ENCODE measurements at regions not wholly inside any gene's neighbourhood (a gene's known extent, or its start where the extent isn't known, plus 50 kb on each side); places are given as distances from the start of the nearest gene placed in this dataset.

GRCh38 chr5:42277293-42277692 lies 145.9 kb upstream of the GHR start:
- Histone ChIP-seq H3K9ac (ENCODE audit: extremely low read depth, insufficient read length, low read length) (no peak overlapping the region), H3K23me2 (ENCODE audit: insufficient read length, low read depth, low read length, poor library complexity, severe bottlenecking) (no peaks in the 10 kb centered on the region), H3K27me3 (ENCODE audit: insufficient read depth, low read length) (no peaks in the 10 kb centered on the region), H4K5ac (ENCODE audit: insufficient read length, low read depth, low read length) (no peak overlapping the region), H3K4ac (ENCODE audit: low read depth, low read length) (no peak overlapping the region), H2BK5ac (ENCODE audit: insufficient read length, low read length) (no peak overlapping the region), H2BK120ac (ENCODE audit: low read depth, low read length, poor library complexity, severe bottlenecking) (no peak overlapping the region), H2BK20ac (ENCODE audit: low read depth, low read length, poor library complexity, severe bottlenecking) (no peak overlapping the region), H4K91ac (ENCODE audit: insufficient read length, low read depth, low read length) (no peak overlapping the region), H3K4me2 (ENCODE audit: insufficient read depth, insufficient read length, low read length) (no peak overlapping the region), H2BK12ac (ENCODE audit: insufficient read length, low read depth, low read length) (no peak overlapping the region), H3K14ac (ENCODE audit: insufficient read depth, low read length) (no peak overlapping the region), H4K20me1 (ENCODE audit: control insufficient read depth, insufficient read depth, insufficient read length) (no peaks in the 10 kb centered on the region), H3T11ph (ENCODE audit: low read length) (no peak overlapping the region), H3K79me1 (ENCODE audit: insufficient read depth, low read depth, low read length, poor library complexity, severe bottlenecking) (no peaks in the 10 kb centered on the region), H2AK5ac (ENCODE audit: insufficient read length, low read length) (no peak overlapping the region), H3K18ac (ENCODE audit: insufficient read length, low read depth, low read length) (no peak overlapping the region), H3K27ac (ENCODE audit: insufficient read length, low read depth, low read length) (no peak overlapping the region), H2BK15ac (ENCODE audit: low read depth, low read length) (no peak overlapping the region), H3K23ac (ENCODE audit: insufficient read length, low read depth, low read length) (no peak overlapping the region), H3K79me2 (ENCODE audit: insufficient read depth, low read length) (no peaks in the 10 kb centered on the region), H4K8ac (replicated peaks; ENCODE audit: insufficient read length, low read depth, low read length) (no peak overlapping the region), H3K56ac (ENCODE audit: insufficient read length, low read depth, low read length) (no peak overlapping the region), H3K4me1 (ENCODE audit: insufficient read depth, low read length) (peaks cover 3% of the 10 kb centered on the region; the same call in 1 of the 2 replicates), H3K9me3 (ENCODE audit: control insufficient read depth, low read depth, low read length) (no peaks in the 10 kb centered on the region), H2AFZ (ENCODE audit: low read length) (no peak overlapping the region)
- no peak for TF ChIP-seq CTCF (conservative IDR thresholded peaks at IDR 0.05)
- no peak overlapping the region; a peak in 1 of 7 replicates for H3K27ac Mint-ChIP-seq
- DNase-seq, result no peak
- H3K4me3 Mint-ChIP-seq, result no peak overlapping the region
- peaks cover 4 to 5% of the 10 kb centered on the region in 2 experiments; a peak in 3 of 4 replicates for H3K4me1 Mint-ChIP-seq
- no peaks in the 10 kb centered on the region; a peak in 1 of 5 replicates for H3K9me3 Mint-ChIP-seq
- no CpG with 5 or more reads among the region's 2 CpGs for whole genome bisulfite sequencing (ENCODE audit: extremely low coverage, insufficient read length, low lambda C conversion rate)
- no peaks in the 10 kb centered on the region for H3K27me3 Mint-ChIP-seq (ENCODE audit: low read depth)
- H3K36me3 Mint-ChIP-seq (ENCODE audit: insufficient read depth in 1 of 3, low read depth in 3 of 3), result no peaks in the 10 kb centered on the region
